NB4 (cell line): ENCODE measurements at regions not wholly inside any gene's neighbourhood (a gene's known extent, or its start where the extent isn't known, plus 50 kb on each side); places are given as distances from the start of the nearest gene placed in this dataset.

Experiments used
- DNase-seq: peaks from one replicate; pipeline ENCODE4 v3.0.0; 2010; ENCODE audit warnings: low read depth
- H3K4me3 ChIP-seq: one replicate; pipeline ENCODE4 v1.5.1; 2011; ENCODE audit warnings: mild to moderate bottlenecking, low read depth, low read length, moderate library complexity
- MYC ChIP-seq: IDR thresholded peaks from 2 replicates; pipeline ENCODE4 v1.6.1; 2011; ENCODE audit warnings: low read depth, low read length
- POLR2A ChIP-seq: IDR thresholded peaks from 2 replicates; pipeline ENCODE4 v1.6.1; 2011; ENCODE audit warnings: mild to moderate bottlenecking; ENCODE audit not compliant: insufficient read length; ENCODE audit errors: extremely low read depth
- TF ChIP-seq, protein P1 (sequence below): IDR thresholded peaks from 2 replicates; pipeline ENCODE4 v1.6.1; 2011; ENCODE audit warnings: low read depth, low read length
- TF ChIP-seq, protein P2 (sequence below): IDR thresholded peaks from one replicate; pipeline ENCODE4 v1.5.1; 2012; ENCODE audit warnings: low read depth, low read length

DNA sequence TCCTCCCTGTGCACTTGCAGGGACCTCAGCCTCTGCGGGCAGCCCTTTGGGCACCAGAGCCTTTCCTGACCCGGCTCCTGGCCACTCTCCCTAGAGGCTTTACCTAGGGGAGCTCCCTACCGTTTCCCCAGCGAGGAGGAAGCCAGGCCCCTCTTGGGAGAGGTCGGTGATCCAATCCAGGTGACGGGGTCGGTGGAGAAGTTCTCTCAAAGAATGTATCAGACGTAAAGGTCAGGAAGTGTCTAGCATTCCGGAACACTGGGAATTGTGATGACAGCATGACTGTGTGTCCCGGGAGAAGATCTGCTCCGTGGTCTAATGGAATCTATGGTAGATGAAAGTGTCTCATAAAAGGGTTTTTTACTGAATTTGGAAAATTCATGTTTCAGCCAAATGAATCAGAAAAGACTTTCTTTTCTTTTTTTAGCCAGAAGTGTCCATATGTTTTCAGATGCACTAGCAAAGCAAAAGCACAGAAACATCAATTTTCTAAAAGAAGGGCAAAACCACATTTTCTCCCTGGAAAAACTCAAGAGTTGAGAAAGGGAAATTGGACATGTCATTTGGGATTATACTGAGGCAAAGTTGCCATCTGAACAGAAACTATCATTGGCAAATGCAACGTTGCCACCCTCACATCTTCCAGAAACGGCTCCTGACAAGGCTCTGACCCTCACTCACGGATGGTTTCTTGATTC is 289.4 kb downstream of the THBS2 start:
- DNase-seq, result no peak
- TF ChIP-seq MYC (no peak), POLR2A (no peak)
- TF ChIP-seq, protein P1, sequence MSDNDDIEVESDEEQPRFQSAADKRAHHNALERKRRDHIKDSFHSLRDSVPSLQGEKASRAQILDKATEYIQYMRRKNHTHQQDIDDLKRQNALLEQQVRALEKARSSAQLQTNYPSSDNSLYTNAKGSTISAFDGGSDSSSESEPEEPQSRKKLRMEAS, result no peak
- TF ChIP-seq, protein P2, sequence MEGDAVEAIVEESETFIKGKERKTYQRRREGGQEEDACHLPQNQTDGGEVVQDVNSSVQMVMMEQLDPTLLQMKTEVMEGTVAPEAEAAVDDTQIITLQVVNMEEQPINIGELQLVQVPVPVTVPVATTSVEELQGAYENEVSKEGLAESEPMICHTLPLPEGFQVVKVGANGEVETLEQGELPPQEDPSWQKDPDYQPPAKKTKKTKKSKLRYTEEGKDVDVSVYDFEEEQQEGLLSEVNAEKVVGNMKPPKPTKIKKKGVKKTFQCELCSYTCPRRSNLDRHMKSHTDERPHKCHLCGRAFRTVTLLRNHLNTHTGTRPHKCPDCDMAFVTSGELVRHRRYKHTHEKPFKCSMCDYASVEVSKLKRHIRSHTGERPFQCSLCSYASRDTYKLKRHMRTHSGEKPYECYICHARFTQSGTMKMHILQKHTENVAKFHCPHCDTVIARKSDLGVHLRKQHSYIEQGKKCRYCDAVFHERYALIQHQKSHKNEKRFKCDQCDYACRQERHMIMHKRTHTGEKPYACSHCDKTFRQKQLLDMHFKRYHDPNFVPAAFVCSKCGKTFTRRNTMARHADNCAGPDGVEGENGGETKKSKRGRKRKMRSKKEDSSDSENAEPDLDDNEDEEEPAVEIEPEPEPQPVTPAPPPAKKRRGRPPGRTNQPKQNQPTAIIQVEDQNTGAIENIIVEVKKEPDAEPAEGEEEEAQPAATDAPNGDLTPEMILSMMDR, result no peak
- H3K4me3 ChIP-seq, result no peak overlapping the region

DNA sequence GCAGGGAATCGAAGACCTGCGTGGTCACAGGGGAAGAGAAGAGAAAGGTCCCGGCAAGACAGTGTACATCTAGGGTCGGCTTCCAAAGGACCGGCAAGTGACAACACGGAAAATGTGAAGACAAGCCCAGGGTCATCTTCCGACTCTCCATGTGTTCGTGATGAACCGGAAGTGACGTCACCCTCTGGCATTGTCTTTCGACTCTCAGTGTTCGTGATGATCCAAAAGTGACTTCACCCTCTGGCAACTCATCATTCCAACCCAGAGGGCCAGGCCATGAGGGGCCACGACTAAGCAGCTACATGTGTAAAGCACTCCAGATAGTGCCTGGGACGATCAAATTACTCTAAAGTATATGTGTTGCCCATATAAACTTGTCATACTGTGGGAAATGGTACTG is 290.8 kb downstream of the THBS2 start:
- no peak for DNase-seq
- TF ChIP-seq, protein P2, result no peak
- TF ChIP-seq MYC, result no peak
- H3K4me3 ChIP-seq, result no peak overlapping the region

DNA sequence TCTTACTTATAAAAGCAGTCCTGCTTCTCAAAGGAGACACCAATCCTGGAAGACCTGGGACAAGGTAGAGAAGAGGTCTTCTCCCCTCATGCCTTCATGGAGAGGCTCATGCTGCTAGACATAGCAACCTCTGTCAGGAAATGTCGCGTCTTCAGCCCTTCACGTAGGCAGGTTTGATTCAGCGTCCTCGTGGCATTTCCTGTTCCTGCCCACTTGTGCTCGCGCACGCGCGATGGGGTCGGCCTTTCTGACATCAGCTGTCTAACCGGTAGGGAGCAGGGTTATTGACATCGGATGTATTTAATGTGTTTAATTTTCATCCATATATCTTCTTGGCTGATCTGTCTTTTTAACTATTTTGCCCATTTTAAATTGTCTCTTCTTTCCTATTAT is 292.4 kb downstream of the THBS2 start:
- no peak overlapping the region for H3K4me3 ChIP-seq
- TF ChIP-seq, protein P2, result no peak
- TF ChIP-seq, protein P1, result no peak
- no peak for DNase-seq

- no peak for DNase-seq
- TF ChIP-seq, protein P2, result no peak
- TF ChIP-seq MYC, result no peak
- TF ChIP-seq, protein P1, result no peak
- TF ChIP-seq POLR2A, result no peak
- H3K4me3 ChIP-seq, result no peak overlapping the region
Measured at GRCh38 chr6:168960551-168961263, 292.9 kb downstream of the THBS2 start.

DNA sequence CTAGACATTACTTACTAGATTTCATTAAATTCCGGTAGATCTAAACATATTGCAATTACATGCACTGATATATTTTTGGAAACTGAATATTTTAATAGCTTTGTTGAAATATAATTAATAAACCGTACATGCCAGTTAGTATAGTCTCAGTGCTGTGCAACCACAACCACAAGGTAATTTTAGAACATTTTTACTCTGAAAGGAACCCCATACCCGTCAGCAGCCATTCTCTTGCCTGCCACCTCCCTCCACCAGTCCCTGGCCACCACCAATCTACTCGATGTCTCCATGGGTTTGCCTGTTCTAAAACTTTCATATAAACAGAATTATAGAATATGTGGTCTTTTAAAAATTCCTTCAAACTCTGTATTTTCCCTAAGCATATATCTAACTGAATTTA is 293.9 kb downstream of the THBS2 start:
- no peak overlapping the region for H3K4me3 ChIP-seq
- TF ChIP-seq POLR2A (no peak), MYC (no peak)
- TF ChIP-seq, protein P1, result no peak
- DNase-seq, result no peak

DNA sequence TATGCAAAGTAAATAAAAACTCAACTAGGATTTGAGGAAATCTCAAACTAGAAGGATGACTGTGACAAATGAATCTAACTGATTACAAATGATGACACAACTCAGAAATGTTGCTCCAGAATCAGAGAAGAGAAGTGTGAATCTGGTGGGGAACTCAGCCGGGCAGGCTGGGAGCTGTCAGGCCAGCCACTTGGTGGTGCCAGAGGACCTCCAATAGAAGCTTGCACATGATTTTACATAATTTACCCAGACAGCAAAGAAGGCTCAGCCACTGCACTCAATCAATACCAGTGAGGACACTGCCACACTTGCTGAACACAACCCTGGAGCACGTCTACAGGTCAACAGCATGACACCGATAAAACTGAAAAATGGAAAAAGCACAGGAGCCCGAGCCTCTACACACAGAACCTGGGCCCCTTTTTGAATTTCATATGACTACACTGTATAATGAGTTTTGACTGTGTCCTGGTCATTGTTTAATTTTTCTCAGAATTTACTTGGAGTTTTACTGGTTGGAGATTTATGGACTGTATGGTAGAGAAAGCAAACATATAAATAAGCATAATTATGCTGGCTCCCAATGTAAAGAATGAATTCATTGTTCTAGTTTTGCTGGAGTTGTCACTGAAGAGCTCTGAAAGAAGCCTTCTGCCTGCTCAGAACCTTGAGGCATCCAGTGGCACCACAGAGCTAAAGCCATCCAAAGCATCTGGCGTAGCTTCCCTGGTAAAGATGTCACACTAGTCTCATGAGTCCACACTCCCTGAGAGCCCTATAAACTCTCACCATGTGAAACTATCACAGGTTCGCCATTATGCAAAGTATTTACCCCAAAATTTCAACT is 296.5 kb downstream of the THBS2 start:
- TF ChIP-seq, protein P1, result peak; percentile 60; the same call in 1 of the 2 replicates
- TF ChIP-seq, protein P2, result peak; percentile 90
- TF ChIP-seq MYC, result peak; percentile 47; the same call in 1 of the 2 replicates
- TF ChIP-seq POLR2A, result no peak
- DNase-seq, result peak; percentile 80
- H3K4me3 ChIP-seq, result no peak overlapping the region
